GM23248 (cell line): ENCODE measurements at regions not wholly inside any gene's neighbourhood (a gene's known extent, or its start where the extent isn't known, plus 50 kb on each side); places are given as distances from the start of the nearest gene placed in this dataset.

Experiments used
- EZH2 ChIP-seq: fragments of 200-600 bp; sonication (generic); IDR thresholded peaks from 2 replicates; pipeline ENCODE4 v1.6.1; 2018; ENCODE audit warnings: antibody characterized with exemption, mild to moderate bottlenecking; ENCODE audit not compliant: insufficient read depth, poor library complexity, severe bottlenecking
- EZH2phosphoT487 ChIP-seq: fragments of 200-600 bp; sonication (generic); IDR thresholded peaks from 2 replicates; pipeline ENCODE4 v1.6.1; 2018; ENCODE audit warnings: antibody characterized with exemption, moderate library complexity, mild to moderate bottlenecking, low read depth; ENCODE audit not compliant: insufficient read depth

DNA sequence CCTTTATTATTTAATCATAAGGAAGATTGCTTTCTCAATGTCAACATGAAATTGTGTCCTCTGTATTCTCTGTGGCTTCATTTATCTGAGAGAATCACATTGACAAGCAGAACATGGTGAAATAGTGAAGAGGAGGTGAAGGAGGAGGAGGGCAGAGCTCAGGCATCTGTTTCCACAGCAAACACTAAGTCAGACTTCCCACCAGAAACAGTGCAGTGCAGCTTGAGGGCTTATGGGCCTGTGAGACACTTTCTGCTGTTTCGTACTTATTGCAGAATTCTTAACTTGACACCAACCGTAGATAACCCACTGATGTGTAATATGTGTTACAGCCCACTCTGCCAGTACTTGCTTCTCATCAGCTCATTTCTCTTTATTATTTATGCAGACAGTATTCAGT is 386.3 kb downstream of the DIRAS2 start:
- no peak for TF ChIP-seq EZH2phosphoT487
- no peak for TF ChIP-seq EZH2
